Calu3 (cell line): ENCODE measurements at regions not wholly inside any gene's neighbourhood (a gene's known extent, or its start where the extent isn't known, plus 50 kb on each side); places are given as distances from the start of the nearest gene placed in this dataset.

Source experiments
- BruUV-seq: library from RNA; stranded (reverse); fragments of 400-500 nt; replicated peaks from 2 replicates; lab custom pipeline; 2021; lab: Mats Ljungman, UMichigan
- CTCF ChIA-PET: fragments of 300-600 bp; sonication (Branson Sonifier 250); formaldehyde crosslinking; loops from one replicate; lab custom pipeline; 2022; ENCODE audit warnings: antibody characterized with exemption; lab: Charles Lee
- DNase-seq: peaks from one replicate; pipeline ENCODE4 v3.0.0; 2022
- H3K27ac Mint-ChIP-seq: one replicate; pipeline ENCODE4 v1.8.0; 2022; ENCODE audit warnings: mixed read lengths; ENCODE audit not compliant: unreplicated experiment
- H3K27me3 Mint-ChIP-seq: one replicate; pipeline ENCODE4 v1.8.0; 2022; ENCODE audit warnings: mixed read lengths; ENCODE audit not compliant: unreplicated experiment
- H3K36me3 Mint-ChIP-seq: one replicate; pipeline ENCODE4 v1.8.0; 2022; ENCODE audit warnings: mild to moderate bottlenecking, moderate library complexity, mixed read lengths; ENCODE audit not compliant: insufficient read depth, unreplicated experiment
- H3K4me1 Mint-ChIP-seq: one replicate; pipeline ENCODE4 v1.8.0; 2022; ENCODE audit warnings: mild to moderate bottlenecking, low read depth, mixed read lengths; ENCODE audit not compliant: unreplicated experiment
- H3K4me3 Mint-ChIP-seq: one replicate; pipeline ENCODE4 v1.8.0; 2022; ENCODE audit warnings: mild to moderate bottlenecking, low read depth, moderate library complexity, mixed read lengths; ENCODE audit not compliant: unreplicated experiment
- H3K9me3 Mint-ChIP-seq: one replicate; pipeline ENCODE4 v1.8.0; 2022; ENCODE audit warnings: low read depth, mixed read lengths; ENCODE audit not compliant: unreplicated experiment
- intact Hi-C: fragments of 100-400 bp; cut with micrococcal nuclease; formaldehyde crosslinking; loops from one replicate; pipeline ENCODE4 v1.10.0; 2022; ENCODE audit not compliant: unreplicated experiment
- TF ChIP-seq, protein P1 (sequence below): fragments of 200-600 bp; IDR thresholded peaks from one replicate; pipeline ENCODE4 v1.8.0; 2022; ENCODE audit warnings: antibody characterized with exemption; ENCODE audit not compliant: unreplicated experiment

DNA sequence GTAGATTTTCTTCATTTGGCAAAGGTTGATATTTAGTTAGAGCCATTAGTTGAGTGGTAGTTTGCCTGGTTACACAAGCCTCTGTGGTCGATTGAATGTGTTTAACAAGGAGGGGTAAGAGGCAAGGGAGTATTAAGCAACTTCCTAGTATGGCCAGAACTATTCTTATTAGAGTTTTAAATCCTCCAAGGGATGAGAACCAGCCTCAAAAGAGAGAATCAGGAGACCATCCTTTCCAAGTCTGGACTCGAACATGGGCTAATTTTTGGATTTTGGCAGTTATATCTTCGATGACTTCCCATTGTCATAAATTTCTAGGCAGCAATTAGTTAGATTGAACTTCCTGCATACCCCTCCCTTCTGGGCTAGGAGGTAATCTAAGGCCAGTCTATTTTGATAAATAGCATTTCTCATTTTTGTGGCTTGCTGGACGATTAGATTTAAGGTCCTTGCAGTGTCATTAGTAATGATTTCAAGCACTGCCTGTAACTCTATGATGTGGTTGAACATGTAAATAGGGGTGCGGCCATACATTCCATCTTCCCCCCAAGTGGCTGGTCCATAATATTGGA is 219.5 kb upstream of the KCND2 start:
- H3K27ac Mint-ChIP-seq: peak overlapping the region; percentile 69
- CTCF ChIA-PET: no interaction called here
- H3K9me3 Mint-ChIP-seq: no peaks in the 10 kb centered on the region
- no TSS peak for BruUV-seq
- TF ChIP-seq, protein P1, sequence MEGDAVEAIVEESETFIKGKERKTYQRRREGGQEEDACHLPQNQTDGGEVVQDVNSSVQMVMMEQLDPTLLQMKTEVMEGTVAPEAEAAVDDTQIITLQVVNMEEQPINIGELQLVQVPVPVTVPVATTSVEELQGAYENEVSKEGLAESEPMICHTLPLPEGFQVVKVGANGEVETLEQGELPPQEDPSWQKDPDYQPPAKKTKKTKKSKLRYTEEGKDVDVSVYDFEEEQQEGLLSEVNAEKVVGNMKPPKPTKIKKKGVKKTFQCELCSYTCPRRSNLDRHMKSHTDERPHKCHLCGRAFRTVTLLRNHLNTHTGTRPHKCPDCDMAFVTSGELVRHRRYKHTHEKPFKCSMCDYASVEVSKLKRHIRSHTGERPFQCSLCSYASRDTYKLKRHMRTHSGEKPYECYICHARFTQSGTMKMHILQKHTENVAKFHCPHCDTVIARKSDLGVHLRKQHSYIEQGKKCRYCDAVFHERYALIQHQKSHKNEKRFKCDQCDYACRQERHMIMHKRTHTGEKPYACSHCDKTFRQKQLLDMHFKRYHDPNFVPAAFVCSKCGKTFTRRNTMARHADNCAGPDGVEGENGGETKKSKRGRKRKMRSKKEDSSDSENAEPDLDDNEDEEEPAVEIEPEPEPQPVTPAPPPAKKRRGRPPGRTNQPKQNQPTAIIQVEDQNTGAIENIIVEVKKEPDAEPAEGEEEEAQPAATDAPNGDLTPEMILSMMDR: no peak
- no peaks in the 10 kb centered on the region for H3K27me3 Mint-ChIP-seq
- H3K36me3 Mint-ChIP-seq: no peaks in the 10 kb centered on the region
- no peak for DNase-seq
- H3K4me3 Mint-ChIP-seq: no peak overlapping the region
- peaks cover 42% of the 10 kb centered on the region for H3K4me1 Mint-ChIP-seq
- intact Hi-C loops: loop anchor here (5.0 to 10.0 kb wide), 2 partner anchors 59 to 221 kb away; partner anchors contain the start of gene KCND2

- no TSS peak for BruUV-seq
- CTCF ChIA-PET: no interaction called here
- TF ChIP-seq, protein P1: no peak
- intact Hi-C loops: loop anchor here (5.0 to 10.0 kb wide), 2 partner anchors 58 to 220 kb away; partner anchors contain the start of gene KCND2
- Mint-ChIP-seq H3K27me3 (no peaks in the 10 kb centered on the region), H3K4me1 (peaks cover 42% of the 10 kb centered on the region), H3K27ac (peak overlapping the region; percentile 54), H3K4me3 (no peak overlapping the region), H3K36me3 (no peaks in the 10 kb centered on the region), H3K9me3 (no peaks in the 10 kb centered on the region)
- DNase-seq: no peak
Observed at GRCh38 chr7:120054376-120055100, 218.4 kb upstream of the KCND2 start.

GRCh38 chr7:120055300-120055699 is 217.7 kb upstream of the KCND2 start:
- no peak overlapping the region for H3K4me3 Mint-ChIP-seq
- peaks cover 42% of the 10 kb centered on the region for H3K4me1 Mint-ChIP-seq
- BruUV-seq: no TSS peak
- no peaks in the 10 kb centered on the region for H3K36me3 Mint-ChIP-seq
- peak; percentile 47 for DNase-seq
- H3K27ac Mint-ChIP-seq: peak overlapping the region; percentile 54
- TF ChIP-seq, protein P1: no peak
- no peaks in the 10 kb centered on the region for H3K9me3 Mint-ChIP-seq
- CTCF ChIA-PET: interaction anchor here (0.6 kb wide), 1 partner anchor 236 kb away, joined by 3 read pairs; no protein-coding TSS in a partner anchor
- H3K27me3 Mint-ChIP-seq: no peaks in the 10 kb centered on the region
- intact Hi-C loops: loop anchor here (10.0 kb wide), 1 partner anchor 220 kb away; the partner anchor contains the start of gene KCND2

DNA sequence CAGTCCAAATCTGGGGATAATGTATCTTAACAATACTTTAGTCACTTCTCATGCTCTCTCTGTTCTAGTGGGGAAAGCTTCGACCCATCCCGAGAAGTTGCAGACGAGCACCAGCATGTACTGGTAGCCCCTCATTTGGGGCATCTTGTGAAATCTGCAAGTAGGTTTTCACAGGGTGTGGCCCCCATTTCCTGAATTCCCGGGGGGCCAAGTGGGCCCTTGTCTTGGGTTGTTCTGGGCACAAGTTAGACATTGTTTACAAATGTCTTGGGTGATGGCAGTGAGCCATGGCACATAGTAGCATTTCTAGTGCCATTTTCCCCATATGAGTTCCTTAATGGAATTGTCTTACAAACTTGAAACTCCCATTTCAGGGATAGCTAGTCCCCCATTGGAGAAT is 216.7 kb upstream of the KCND2 start:
- peaks cover 42% of the 10 kb centered on the region for H3K4me1 Mint-ChIP-seq
- H3K36me3 Mint-ChIP-seq: no peaks in the 10 kb centered on the region
- intact Hi-C loops: loop anchor here (10.0 kb wide), 1 partner anchor 219 kb away; the partner anchor contains the start of gene KCND2
- no peaks in the 10 kb centered on the region for H3K27me3 Mint-ChIP-seq
- BruUV-seq: no TSS peak
- TF ChIP-seq, protein P1: no peak
- H3K4me3 Mint-ChIP-seq: no peak overlapping the region
- H3K9me3 Mint-ChIP-seq: no peaks in the 10 kb centered on the region
- no peak for DNase-seq
- CTCF ChIA-PET: interaction anchor here (0.6 kb wide), 1 partner anchor 658 kb away, joined by 3 read pairs; no protein-coding TSS in a partner anchor
- no peak overlapping the region for H3K27ac Mint-ChIP-seq
